H9 (cell line): ENCODE measurements at regions not wholly inside any gene's neighbourhood (a gene's known extent, or its start where the extent isn't known, plus 50 kb on each side); places are given as distances from the start of the nearest gene placed in this dataset.

Experiments used
- DNase-seq: peaks from one replicate; pipeline ENCODE4 v3.0.0-alpha.2; 2017
- H2AFZ ChIP-seq: one replicate; pipeline ENCODE4 v1.6.1; 2013; ENCODE audit warnings: mild to moderate bottlenecking, low read length, control low read depth, moderate library complexity
- H2AK5ac ChIP-seq: 2 replicates; pipeline ENCODE4 v1.6.1; 2013; ENCODE audit warnings: low read length, control low read depth, mixed read lengths; ENCODE audit not compliant: insufficient read length
- H2BK120ac ChIP-seq: one replicate; pipeline ENCODE4 v1.6.1; 2013; ENCODE audit warnings: low read depth, mild to moderate bottlenecking, low read length, control low read depth, inconsistent platforms; ENCODE audit not compliant: poor library complexity, severe bottlenecking
- H2BK12ac ChIP-seq: 2 replicates; pipeline ENCODE4 v1.6.1; 2013; ENCODE audit warnings: low read length, control low read depth, mixed read lengths, low read depth; ENCODE audit not compliant: insufficient read length
- H2BK15ac ChIP-seq: 2 replicates; pipeline ENCODE4 v1.6.1; 2013; ENCODE audit warnings: low read depth, low read length, control low read depth
- H2BK20ac ChIP-seq: one replicate; pipeline ENCODE4 v1.6.1; 2013; ENCODE audit warnings: low read depth, mild to moderate bottlenecking, low read length, control low read depth, inconsistent platforms; ENCODE audit not compliant: poor library complexity, severe bottlenecking
- H2BK5ac ChIP-seq: 2 replicates; pipeline ENCODE4 v1.6.1; 2013; ENCODE audit warnings: low read length, control low read depth, mixed read lengths; ENCODE audit not compliant: insufficient read length
- H3K14ac ChIP-seq: 2 replicates; pipeline ENCODE4 v1.6.1; 2013; ENCODE audit warnings: low read length, control low read depth; ENCODE audit not compliant: insufficient read depth
- H3K18ac ChIP-seq: 2 replicates; pipeline ENCODE4 v1.6.1; 2013; ENCODE audit warnings: low read depth, mild to moderate bottlenecking, mixed read lengths, low read length, control low read depth; ENCODE audit not compliant: insufficient read length
- H3K23ac ChIP-seq: 2 replicates; pipeline ENCODE4 v1.6.1; 2013; ENCODE audit warnings: low read length, control low read depth, mixed read lengths, low read depth; ENCODE audit not compliant: insufficient read length
- H3K23me2 ChIP-seq: 2 replicates; pipeline ENCODE4 v1.6.1; 2013; ENCODE audit warnings: low read depth, mild to moderate bottlenecking, mixed read lengths, low read length, control low read depth; ENCODE audit not compliant: insufficient read length, poor library complexity, severe bottlenecking
- H3K27ac ChIP-seq: 2 replicates; pipeline ENCODE4 v1.5.1; 2013; ENCODE audit warnings: low read length, control low read depth, mixed read lengths, low read depth; ENCODE audit not compliant: insufficient read length
- H3K27me3 ChIP-seq: 2 replicates; pipeline ENCODE4 v1.6.1; 2013; ENCODE audit warnings: low read length, control low read depth, inconsistent platforms; ENCODE audit not compliant: insufficient read depth
- H3K4ac ChIP-seq: 2 replicates; pipeline ENCODE4 v1.6.1; 2013; ENCODE audit warnings: low read depth, mild to moderate bottlenecking, control low read depth, inconsistent platforms, low read length, moderate library complexity
- H3K4me1 ChIP-seq: 2 replicates; pipeline ENCODE4 v1.6.1; 2013; ENCODE audit warnings: low read length, control low read depth, inconsistent platforms; ENCODE audit not compliant: insufficient read depth
- H3K4me2 ChIP-seq: 2 replicates; pipeline ENCODE4 v1.6.1; 2013; ENCODE audit warnings: low read length, control low read depth, mixed read lengths; ENCODE audit not compliant: insufficient read length, insufficient read depth
- H3K56ac ChIP-seq: 2 replicates; pipeline ENCODE4 v1.6.1; 2013; ENCODE audit warnings: low read depth, mild to moderate bottlenecking, mixed read lengths, low read length, control low read depth; ENCODE audit not compliant: insufficient read length
- H3K79me1 ChIP-seq: 2 replicates; pipeline ENCODE4 v1.6.1; 2013; ENCODE audit warnings: low read depth, mild to moderate bottlenecking, moderate library complexity, low read length, control low read depth, inconsistent platforms; ENCODE audit not compliant: insufficient read depth, poor library complexity, severe bottlenecking
- H3K79me2 ChIP-seq: 2 replicates; pipeline ENCODE4 v1.6.1; 2013; ENCODE audit warnings: low read length, control low read depth, inconsistent platforms; ENCODE audit not compliant: insufficient read depth
- H3K9ac ChIP-seq: 2 replicates; pipeline ENCODE4 v1.6.1; 2013; ENCODE audit warnings: low read length, control low read depth, mixed read lengths; ENCODE audit not compliant: insufficient read length; ENCODE audit errors: extremely low read depth
- H3K9me3 ChIP-seq: one replicate; pipeline ENCODE4 v1.6.1; 2013; ENCODE audit warnings: low read depth, low read length, inconsistent platforms; ENCODE audit not compliant: control insufficient read depth
- H3T11ph ChIP-seq: one replicate; pipeline ENCODE4 v1.6.1; 2013; ENCODE audit warnings: mild to moderate bottlenecking, low read length, control low read depth, inconsistent platforms
- H4K20me1 ChIP-seq: one replicate; pipeline ENCODE4 v1.6.1; 2013; ENCODE audit not compliant: control insufficient read depth, insufficient read length, insufficient read depth
- H4K5ac ChIP-seq: 2 replicates; pipeline ENCODE4 v1.6.1; 2013; ENCODE audit warnings: low read depth, mild to moderate bottlenecking, mixed read lengths, low read length, control low read depth; ENCODE audit not compliant: insufficient read length
- H4K8ac ChIP-seq: replicated peaks from 2 replicates; pipeline ENCODE4 v1.6.1; 2013; ENCODE audit warnings: low read length, control low read depth, mixed read lengths, low read depth; ENCODE audit not compliant: insufficient read length
- H4K91ac ChIP-seq: 2 replicates; pipeline ENCODE4 v1.6.1; 2013; ENCODE audit warnings: low read depth, mild to moderate bottlenecking, moderate library complexity, mixed read lengths, low read length, control low read depth; ENCODE audit not compliant: insufficient read length
- H3K27ac Mint-ChIP-seq, 3 experiments: 2 replicates in 2 of 3; 3 replicates in 1 of 3; pipeline ENCODE4 v1.8.0; 2020 to 2021; ENCODE audit warnings: mixed read lengths in 3 of 3, mild to moderate bottlenecking in 1 of 3, moderate library complexity in 1 of 3
- H3K27me3 Mint-ChIP-seq: 2 replicates; pipeline ENCODE4 v1.8.0; 2021; ENCODE audit warnings: low read depth, mild to moderate bottlenecking, moderate library complexity, mixed read lengths
- H3K36me3 Mint-ChIP-seq, 3 experiments: 2 replicates in 2 of 3; 3 replicates in 1 of 3; pipeline ENCODE4 v1.8.0; 2020 to 2021; ENCODE audit warnings: low read depth in 3 of 3, mixed read lengths in 3 of 3; ENCODE audit not compliant: insufficient read depth in 1 of 3
- H3K4me1 Mint-ChIP-seq, 2 experiments: 2 replicates each; pipeline ENCODE4 v1.8.0; 2020; ENCODE audit warnings: mixed read lengths in 2 of 2
- H3K4me3 Mint-ChIP-seq, 2 experiments: 2 replicates in 1 of 2; 3 replicates in 1 of 2; pipeline ENCODE4 v1.8.0; 2020 to 2021; ENCODE audit warnings: mild to moderate bottlenecking in 2 of 2, mixed read lengths in 2 of 2, moderate library complexity in 1 of 2
- H3K9me3 Mint-ChIP-seq, 2 experiments: 2 replicates in 1 of 2; 3 replicates in 1 of 2; pipeline ENCODE4 v1.8.0; 2020; ENCODE audit warnings: mild to moderate bottlenecking in 2 of 2, mixed read lengths in 2 of 2, moderate library complexity in 1 of 2
- CTCF ChIP-seq: fragments of 200-600 bp; sonication (generic); conservative IDR thresholded peaks from 3 replicates; pipeline ENCODE4 v1.8.0; 2021; ENCODE audit warnings: antibody characterized with exemption, mild to moderate bottlenecking
- WGBS: extraction: QIAGEN DNeasy Blood & Tissue Kit; methylation state at CpG from one replicate; pipeline ENCODE4 v1.1.7; 2013; ENCODE audit warnings: missing lambda C conversion rate, low lambda C conversion rate, mixed read lengths; ENCODE audit not compliant: insufficient read length; ENCODE audit errors: extremely low coverage; 5-methylcytosine and 5-hydroxymethylcytosine counted together

- no peak overlapping the region for H3K4ac ChIP-seq
- TF ChIP-seq CTCF: no peak
- no peak overlapping the region for H3K9ac ChIP-seq
- no peak overlapping the region for H2BK20ac ChIP-seq
- H2AFZ ChIP-seq: no peak overlapping the region
- no peak overlapping the region for H2BK120ac ChIP-seq
- H3K27ac Mint-ChIP-seq: peak overlapping the region in 1 of 3 experiments; percentile 0; a peak in 2 of 7 replicates
- no peak overlapping the region for H3K14ac ChIP-seq
- H3K27me3 Mint-ChIP-seq: peaks cover 4% of the 10 kb centered on the region
- no peaks in the 10 kb centered on the region for H3K79me2 ChIP-seq
- peak overlapping the region; percentile 61 for H4K5ac ChIP-seq
- H4K8ac ChIP-seq: peak overlapping the region; percentile 46
- no peaks in the 10 kb centered on the region for H3K79me1 ChIP-seq
- H3T11ph ChIP-seq: no peak overlapping the region
- no peak overlapping the region for H3K23ac ChIP-seq
- no peak overlapping the region for H3K4me2 ChIP-seq
- no peak overlapping the region for H2BK15ac ChIP-seq
- H3K9me3 ChIP-seq: peaks cover 4% of the 10 kb centered on the region
- H3K4me1 ChIP-seq: no peaks in the 10 kb centered on the region
- no peaks in the 10 kb centered on the region for H3K23me2 ChIP-seq
- H3K27ac ChIP-seq: no peak overlapping the region
- no peak overlapping the region for H2AK5ac ChIP-seq
- H3K4me3 Mint-ChIP-seq: no peak overlapping the region
- H3K18ac ChIP-seq: no peak overlapping the region
- H2BK5ac ChIP-seq: no peak overlapping the region
- H3K27me3 ChIP-seq: no peaks in the 10 kb centered on the region
- peaks cover 3 to 4% of the 10 kb centered on the region in 2 experiments; a peak in 3 of 4 replicates for H3K4me1 Mint-ChIP-seq
- H3K56ac ChIP-seq: peak overlapping the region; percentile 15
- peaks cover 0 to 5% (median under 1%) of the 10 kb centered on the region in 3 experiments; a peak in 4 of 7 replicates for H3K36me3 Mint-ChIP-seq
- DNase-seq: no peak
- no peaks in the 10 kb centered on the region for H4K20me1 ChIP-seq
- H3K9me3 Mint-ChIP-seq: peaks cover 4 to 13% of the 10 kb centered on the region in 2 experiments; a peak in 4 of 5 replicates
- WGBS: 100% methylated on average over 1 of the region's 4 CpGs
- no peak overlapping the region for H2BK12ac ChIP-seq
- H4K91ac ChIP-seq: no peak overlapping the region
These were observed 121.6 kb upstream of the ALKAL2 start for GRCh38 chr2:409523-409922.
